Psoas muscle (tissue), 7 donors: ENCODE measurements at regions not wholly inside any gene's neighbourhood (a gene's known extent, or its start where the extent isn't known, plus 50 kb on each side); places are given as distances from the start of the nearest gene placed in this dataset.

Source experiments
- ATAC-seq, 4 donors: fragments of 200-7000 bp; cut with Tn5 transposase; one replicate each; pipeline ENCODE4 v1.9.1; 2020; ENCODE audit warnings: moderate library complexity in 3 of 4, mild to moderate bottlenecking in 2 of 4
- DNase-seq, 2 donors: peaks; one replicate each; pipeline ENCODE4 v3.0.0-alpha.2; 2020
- H3K27ac ChIP-seq: fragments of 200-600 bp; one replicate; pipeline ENCODE4 v1.8.0; 2022
- H3K27me3 ChIP-seq, 3 donors: fragments of 200-600 bp in 1 of 3; one replicate each; pipeline versions ENCODE4 v1.6.1 to v1.8.0; 2013 to 2022; ENCODE audit warnings: low read length in 2 of 3, mild to moderate bottlenecking in 2 of 3, moderate library complexity in 1 of 3; ENCODE audit not compliant: insufficient read depth in 3 of 3
- H3K36me3 ChIP-seq, 2 donors: fragments of 200-600 bp in 1 of 2; one replicate each; pipeline versions ENCODE4 v1.6.1 to v1.8.0; 2013 to 2022; ENCODE audit warnings: low read depth in 1 of 2, mild to moderate bottlenecking in 1 of 2, moderate library complexity in 1 of 2; ENCODE audit not compliant: insufficient read depth in 1 of 2
- H3K4me1 ChIP-seq: fragments of 200-600 bp; one replicate; pipeline ENCODE4 v1.8.0; 2022
- H3K4me3 ChIP-seq: fragments of 200-600 bp; one replicate; pipeline ENCODE4 v1.8.0; 2022; ENCODE audit warnings: mild to moderate bottlenecking
- H3K9me3 ChIP-seq: fragments of 200-600 bp; one replicate; pipeline ENCODE4 v1.8.0; 2022
- WGBS, 3 donors: extraction: QIAGEN DNeasy Blood & Tissue Kit; methylation state at CpG; one replicate each; pipeline versions ENCODE4 v1.1.6 to v1.1.7; 2013; 5-methylcytosine and 5-hydroxymethylcytosine counted together
- intact Hi-C, 2 donors: fragments of 100-400 bp; cut with DNase I; formaldehyde crosslinking; loops; one replicate each; pipeline versions ENCODE4 v1.11.0 to v1.14.2; 2022
- TF ChIP-seq, protein P1 (sequence below): fragments of 200-600 bp; IDR thresholded peaks from one replicate; pipeline ENCODE4 v1.8.0; 2022; ENCODE audit warnings: antibody characterized with exemption
- donor health status: healthy with polysubstance abuse.
- donor health status: DM: no; HTN: no; CAD: no; lungs with moderate emphysema.
- donor health status: Bipolar disorder and iron deficiency.
- donor health status: healthy.
- donor health status: DM: yes; HTN: yes; CAD: no.
- donor health status: DM: no; HTN: no; CAD: no.
- donor health status: DM: yes; HTN: yes; CAD: no.

DNA sequence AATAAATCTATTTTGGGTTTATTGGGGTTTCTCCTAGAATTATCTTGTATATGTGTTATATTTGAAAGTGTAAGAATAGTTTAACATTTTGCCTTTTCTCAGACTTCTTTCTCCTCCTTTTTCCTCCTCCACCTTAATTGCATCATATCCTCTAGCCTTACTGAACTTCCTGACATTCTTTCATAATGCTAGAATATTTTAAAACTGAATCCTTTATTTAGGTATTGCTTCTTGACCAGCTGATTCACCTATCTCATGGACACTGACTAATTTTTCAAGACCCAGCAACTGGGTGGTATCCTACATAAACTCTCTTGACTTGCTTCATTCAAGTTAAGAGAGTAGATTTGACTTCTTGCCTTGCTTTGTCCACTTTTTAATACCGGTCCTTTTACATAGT is 1508.9 kb downstream of the STIM2 start:
- H3K9me3 ChIP-seq: no peaks in the 10 kb centered on the region
- ATAC-seq (no peak), DNase-seq (no peak)
- no peaks in the 10 kb centered on the region for H3K27me3 ChIP-seq
- H3K4me1 ChIP-seq: no peaks in the 10 kb centered on the region
- no peak overlapping the region for H3K27ac ChIP-seq
- H3K36me3 ChIP-seq: no peaks in the 10 kb centered on the region
- intact Hi-C loops: no loop called here
- 73 to 79% (median 75%) methylated on average over 1 of the region's 1 CpG for WGBS, 3 donors
- TF ChIP-seq, protein P1, sequence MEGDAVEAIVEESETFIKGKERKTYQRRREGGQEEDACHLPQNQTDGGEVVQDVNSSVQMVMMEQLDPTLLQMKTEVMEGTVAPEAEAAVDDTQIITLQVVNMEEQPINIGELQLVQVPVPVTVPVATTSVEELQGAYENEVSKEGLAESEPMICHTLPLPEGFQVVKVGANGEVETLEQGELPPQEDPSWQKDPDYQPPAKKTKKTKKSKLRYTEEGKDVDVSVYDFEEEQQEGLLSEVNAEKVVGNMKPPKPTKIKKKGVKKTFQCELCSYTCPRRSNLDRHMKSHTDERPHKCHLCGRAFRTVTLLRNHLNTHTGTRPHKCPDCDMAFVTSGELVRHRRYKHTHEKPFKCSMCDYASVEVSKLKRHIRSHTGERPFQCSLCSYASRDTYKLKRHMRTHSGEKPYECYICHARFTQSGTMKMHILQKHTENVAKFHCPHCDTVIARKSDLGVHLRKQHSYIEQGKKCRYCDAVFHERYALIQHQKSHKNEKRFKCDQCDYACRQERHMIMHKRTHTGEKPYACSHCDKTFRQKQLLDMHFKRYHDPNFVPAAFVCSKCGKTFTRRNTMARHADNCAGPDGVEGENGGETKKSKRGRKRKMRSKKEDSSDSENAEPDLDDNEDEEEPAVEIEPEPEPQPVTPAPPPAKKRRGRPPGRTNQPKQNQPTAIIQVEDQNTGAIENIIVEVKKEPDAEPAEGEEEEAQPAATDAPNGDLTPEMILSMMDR: no peak
- H3K4me3 ChIP-seq: no peak overlapping the region

DNA sequence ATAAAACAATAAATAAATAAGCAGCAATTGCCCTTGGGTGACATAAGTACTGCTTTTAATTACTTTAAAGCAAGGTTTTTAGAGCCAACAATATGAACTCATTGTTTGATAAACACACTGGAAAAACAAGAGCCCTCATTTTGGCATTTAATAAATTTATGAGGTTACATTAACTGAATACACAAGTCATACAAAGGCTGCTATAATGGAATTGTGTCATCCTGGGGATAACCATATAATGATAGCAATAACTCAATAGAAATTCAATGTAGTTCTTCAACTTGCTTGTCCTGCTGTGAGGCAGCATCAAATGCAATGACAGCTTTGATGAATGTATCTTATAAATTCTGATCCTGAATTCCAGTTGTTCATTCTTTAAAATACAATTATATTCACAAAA is 1512.5 kb downstream of the STIM2 start:
- no peaks in the 10 kb centered on the region for H3K27me3 ChIP-seq
- H3K27ac ChIP-seq: no peak overlapping the region
- ATAC-seq: no peak
- TF ChIP-seq, protein P1: no peak
- H3K4me1 ChIP-seq: no peaks in the 10 kb centered on the region
- no peaks in the 10 kb centered on the region for H3K36me3 ChIP-seq
- DNase-seq: no peak
- intact Hi-C loops: no loop called here
- no peak overlapping the region for H3K4me3 ChIP-seq
- no peaks in the 10 kb centered on the region for H3K9me3 ChIP-seq

DNA sequence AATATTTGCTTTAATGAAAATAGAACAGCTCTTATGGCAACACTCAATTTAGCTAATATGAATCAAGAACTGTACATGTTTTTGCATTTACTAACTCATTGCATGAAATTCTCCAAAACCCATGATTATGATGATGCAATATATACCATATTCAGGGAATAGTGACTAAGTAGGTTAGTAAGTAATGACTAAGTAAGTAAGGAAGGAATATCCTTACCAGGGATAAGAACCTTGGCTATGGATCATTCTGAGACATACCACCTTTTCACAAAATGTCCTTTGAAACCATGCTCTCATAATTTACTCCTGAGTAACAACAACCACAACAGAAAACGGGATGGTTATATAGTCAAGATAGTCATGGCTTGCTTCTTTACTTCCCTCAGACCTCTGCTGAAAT is 1513.0 kb downstream of the STIM2 start:
- Histone ChIP-seq H3K36me3 (no peaks in the 10 kb centered on the region), H3K27me3 (no peaks in the 10 kb centered on the region), H3K4me3 (no peak overlapping the region), H3K27ac (no peak overlapping the region), H3K9me3 (no peaks in the 10 kb centered on the region), H3K4me1 (no peaks in the 10 kb centered on the region)
- TF ChIP-seq, protein P1: no peak
- DNase-seq: no peak
- intact Hi-C loops: no loop called here
- 86 to 89% (median 88%) methylated on average over 1 of the region's 1 CpG for WGBS, 3 donors
- ATAC-seq: no peak

DNA sequence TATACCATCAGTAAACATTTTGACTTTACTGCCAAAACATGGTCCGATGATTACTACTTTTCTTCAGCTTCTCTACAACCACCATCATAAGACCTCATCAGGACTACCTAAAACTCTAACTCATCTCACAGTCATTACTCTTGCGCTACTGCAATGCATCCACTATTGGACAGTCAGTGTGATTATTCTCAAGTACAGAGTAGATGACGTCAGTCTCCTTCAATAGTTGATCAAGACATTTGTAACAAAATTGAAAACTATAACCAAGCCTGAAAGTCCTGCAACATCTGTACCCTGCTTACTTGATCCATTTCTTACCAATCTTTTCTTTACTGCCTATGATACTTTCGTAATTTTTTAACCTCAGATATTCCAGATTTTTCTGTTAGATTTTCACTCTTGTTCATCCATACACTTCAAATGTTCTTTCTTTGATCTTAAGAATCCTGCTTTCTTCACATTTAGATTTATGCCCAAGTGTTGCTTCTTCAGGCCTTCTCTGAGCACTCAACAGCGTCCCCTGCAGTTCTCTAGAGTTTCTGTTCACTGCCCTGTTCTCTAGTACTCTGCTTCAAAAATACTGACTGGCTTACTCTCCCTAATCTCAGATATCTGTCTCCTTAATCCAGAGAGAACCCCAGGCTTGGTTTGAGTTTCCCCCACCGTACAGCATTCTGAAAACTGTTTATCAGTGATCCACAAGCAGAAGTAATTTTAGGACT is 1517.6 kb downstream of the STIM2 start:
- no peak overlapping the region for H3K4me3 ChIP-seq
- WGBS, 3 donors: 78 to 80% (median 78%) methylated on average over 6 of the region's 6 CpGs
- intact Hi-C loops: no loop called here
- no peaks in the 10 kb centered on the region for H3K36me3 ChIP-seq
- no peak overlapping the region for H3K27ac ChIP-seq
- no peaks in the 10 kb centered on the region for H3K9me3 ChIP-seq
- no peaks in the 10 kb centered on the region for H3K4me1 ChIP-seq
- TF ChIP-seq, protein P1: no peak
- ATAC-seq (no peak), DNase-seq (no peak)
- H3K27me3 ChIP-seq: no peaks in the 10 kb centered on the region

- intact Hi-C loops: no loop called here
- no peaks in the 10 kb centered on the region for H3K36me3 ChIP-seq
- no peaks in the 10 kb centered on the region for H3K27me3 ChIP-seq
- DNase-seq (no peak), ATAC-seq (no peak)
- WGBS, 3 donors: 79 to 87% (median 86%) methylated on average over 2 of the region's 2 CpGs
- no peak overlapping the region for H3K27ac ChIP-seq
- H3K4me1 ChIP-seq: no peaks in the 10 kb centered on the region
- TF ChIP-seq, protein P1: no peak
- no peak overlapping the region for H3K4me3 ChIP-seq
- no peaks in the 10 kb centered on the region for H3K9me3 ChIP-seq
Measured at GRCh38 chr4:28385801-28386200, 1525.2 kb downstream of the STIM2 start.
